ENCODE measurements at regions not wholly inside any gene's neighbourhood (a gene's known extent, or its start where the extent isn't known, plus 50 kb on each side); places are given as distances from the start of the nearest gene placed in this dataset.

DNA sequence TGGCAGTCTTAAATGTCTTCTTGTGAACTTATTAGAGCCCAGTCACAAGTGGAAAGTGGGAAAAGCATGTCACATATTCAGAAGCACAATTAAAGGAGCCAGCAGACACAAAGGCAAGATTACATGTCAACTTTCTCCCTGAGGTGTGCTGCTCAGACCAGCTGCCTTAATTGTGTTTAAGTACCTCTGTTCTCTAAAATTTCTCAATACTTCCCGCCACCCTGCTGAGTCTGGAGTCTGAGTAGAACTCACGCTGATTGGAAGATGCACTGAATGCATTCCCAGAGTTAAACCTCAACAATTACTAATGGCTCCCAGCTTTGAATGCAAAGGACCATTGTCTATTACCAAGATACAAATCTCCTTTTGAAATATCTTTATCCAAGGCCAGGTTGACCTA is 166.4 kb upstream of the COBL start:
- no peak overlapping the region for H3K4me3 ChIP-seq (ENCODE audit: low read depth, low read length)
- no peak for DNase-seq (ENCODE audit: low read depth)

DNA sequence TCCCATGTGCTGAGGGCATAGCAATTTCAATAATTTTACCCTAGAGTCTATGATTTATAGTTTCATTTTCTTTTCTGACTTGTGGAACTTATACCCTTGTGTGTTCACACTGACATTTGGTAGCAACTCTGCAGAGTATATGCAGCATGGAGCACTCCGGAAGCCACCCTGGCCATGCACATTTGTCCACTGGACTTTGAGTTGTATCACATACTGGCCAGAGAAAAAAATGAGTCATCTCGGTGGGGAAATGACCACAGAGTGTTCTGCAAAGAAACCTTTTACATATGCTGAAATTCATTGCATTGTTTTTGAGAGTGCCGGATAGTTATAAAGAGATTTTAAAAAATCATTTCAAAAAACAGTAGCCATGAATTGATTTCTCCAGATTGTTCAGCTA is 164.8 kb upstream of the COBL start:
- no peak for DNase-seq (ENCODE audit: low read depth)
- H3K4me3 ChIP-seq (ENCODE audit: low read depth, low read length): no peak overlapping the region
- TF ChIP-seq, protein P1, sequence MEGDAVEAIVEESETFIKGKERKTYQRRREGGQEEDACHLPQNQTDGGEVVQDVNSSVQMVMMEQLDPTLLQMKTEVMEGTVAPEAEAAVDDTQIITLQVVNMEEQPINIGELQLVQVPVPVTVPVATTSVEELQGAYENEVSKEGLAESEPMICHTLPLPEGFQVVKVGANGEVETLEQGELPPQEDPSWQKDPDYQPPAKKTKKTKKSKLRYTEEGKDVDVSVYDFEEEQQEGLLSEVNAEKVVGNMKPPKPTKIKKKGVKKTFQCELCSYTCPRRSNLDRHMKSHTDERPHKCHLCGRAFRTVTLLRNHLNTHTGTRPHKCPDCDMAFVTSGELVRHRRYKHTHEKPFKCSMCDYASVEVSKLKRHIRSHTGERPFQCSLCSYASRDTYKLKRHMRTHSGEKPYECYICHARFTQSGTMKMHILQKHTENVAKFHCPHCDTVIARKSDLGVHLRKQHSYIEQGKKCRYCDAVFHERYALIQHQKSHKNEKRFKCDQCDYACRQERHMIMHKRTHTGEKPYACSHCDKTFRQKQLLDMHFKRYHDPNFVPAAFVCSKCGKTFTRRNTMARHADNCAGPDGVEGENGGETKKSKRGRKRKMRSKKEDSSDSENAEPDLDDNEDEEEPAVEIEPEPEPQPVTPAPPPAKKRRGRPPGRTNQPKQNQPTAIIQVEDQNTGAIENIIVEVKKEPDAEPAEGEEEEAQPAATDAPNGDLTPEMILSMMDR (IDR thresholded peaks at IDR 0.05; ENCODE audit: insufficient read depth, low read depth, low read length, missing control alignments): no peak

More for the DNA sequence above, 166.4 kb upstream of the COBL start:
- TF ChIP-seq, protein P1 (IDR thresholded peaks at IDR 0.05; ENCODE audit: insufficient read depth, low read depth, low read length, missing control alignments): no peak

DNA sequence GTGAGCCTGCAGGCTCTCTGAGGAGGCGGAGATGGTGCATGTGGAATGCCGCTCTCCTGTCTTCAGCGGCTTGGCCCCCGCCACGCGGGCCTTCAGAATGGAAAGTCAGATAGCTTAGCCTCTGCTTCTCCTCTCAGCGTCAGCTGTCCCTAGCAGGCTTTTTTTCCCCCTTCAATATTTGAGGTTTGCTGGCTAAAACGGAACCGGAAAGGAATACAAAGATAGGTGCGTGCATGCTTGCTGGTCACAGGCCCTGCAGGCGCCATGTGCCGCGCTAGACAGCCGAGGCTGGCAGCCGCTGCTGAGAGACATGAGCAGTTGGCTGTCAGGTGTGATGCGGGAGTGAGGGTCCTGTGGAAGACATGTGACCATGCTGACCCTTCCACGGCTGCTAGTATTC is 161.2 kb upstream of the COBL start:
- H3K4me3 ChIP-seq (ENCODE audit: low read depth, low read length): no peak overlapping the region
- no peak for DNase-seq (ENCODE audit: low read depth)
- TF ChIP-seq, protein P1 (IDR thresholded peaks at IDR 0.05; ENCODE audit: insufficient read depth, low read depth, low read length, missing control alignments): no peak

DNA sequence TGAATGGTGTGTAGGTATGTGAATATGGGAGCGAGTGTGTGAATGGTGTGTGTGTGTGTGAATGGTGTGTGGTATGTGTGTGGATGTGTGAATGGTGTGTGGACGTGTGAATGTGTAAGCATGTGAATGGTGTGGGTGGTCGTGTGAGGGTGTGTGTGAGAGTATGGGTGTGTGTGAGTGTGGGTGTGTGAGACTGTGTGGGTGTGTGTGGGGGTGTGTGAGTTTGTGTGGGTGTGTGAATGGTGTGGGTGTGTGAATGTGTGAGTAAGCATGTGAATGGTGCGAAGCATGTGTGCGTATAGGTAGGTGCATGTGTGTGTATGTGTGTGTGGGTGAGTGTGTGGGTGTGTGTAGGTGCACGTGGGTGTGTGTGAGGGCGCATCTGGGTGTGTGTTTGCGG is 160.7 kb upstream of the COBL start:
- TF ChIP-seq, protein P1 (IDR thresholded peaks at IDR 0.05; ENCODE audit: insufficient read depth, low read depth, low read length, missing control alignments): no peak
- no peak overlapping the region for H3K4me3 ChIP-seq (ENCODE audit: low read depth, low read length)
- DNase-seq (ENCODE audit: low read depth): no peak

DNA sequence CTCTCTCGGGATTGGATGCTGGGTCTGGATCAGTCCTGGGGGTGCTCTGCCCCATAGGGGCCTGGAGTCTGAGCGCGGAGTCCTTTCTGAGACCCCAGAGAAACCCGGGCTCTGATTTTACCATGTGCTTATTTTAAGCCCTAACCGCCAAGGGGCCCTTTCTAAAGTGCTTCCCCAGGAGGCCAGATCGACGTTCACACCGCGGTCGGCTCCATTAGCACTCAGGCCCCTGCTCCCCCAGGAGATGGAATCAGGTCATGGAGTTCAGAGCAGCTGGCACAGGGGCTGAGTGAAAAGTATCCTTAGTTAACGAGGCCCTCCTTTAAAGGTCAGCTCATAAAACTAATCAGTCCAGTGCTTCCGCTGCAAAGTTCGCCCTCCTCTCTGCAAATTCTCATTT is 159.4 kb upstream of the COBL start:
- TF ChIP-seq, protein P1 (IDR thresholded peaks at IDR 0.05; ENCODE audit: insufficient read depth, low read depth, low read length, missing control alignments): no peak
- DNase-seq (ENCODE audit: low read depth): no peak
- no peak overlapping the region for H3K4me3 ChIP-seq (ENCODE audit: low read depth, low read length)

DNA sequence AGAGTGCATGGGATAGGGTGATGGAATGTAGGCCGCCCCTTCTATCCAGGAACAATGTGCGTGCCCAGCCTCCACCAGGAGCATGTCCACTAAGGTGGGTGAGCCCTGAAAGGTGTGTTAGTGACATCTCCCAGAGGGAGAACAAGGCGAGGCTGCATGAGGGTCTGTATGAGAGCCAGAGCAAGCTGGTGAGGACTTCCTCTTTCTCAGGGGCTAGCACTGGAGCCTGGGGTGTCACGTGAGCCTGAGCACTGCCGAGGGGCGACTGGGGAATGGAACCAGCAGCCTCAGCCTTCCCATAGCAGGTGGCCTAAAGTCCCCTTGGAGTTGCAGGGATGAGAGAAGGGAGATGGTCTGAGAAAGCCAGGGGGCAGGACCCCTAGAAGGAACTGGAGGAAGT is 156.3 kb upstream of the COBL start:
- no peak overlapping the region for H3K4me3 ChIP-seq (ENCODE audit: low read depth, low read length)
- TF ChIP-seq, protein P1 (IDR thresholded peaks at IDR 0.05; ENCODE audit: insufficient read depth, low read depth, low read length, missing control alignments): no peak
- no peak for DNase-seq (ENCODE audit: low read depth)

DNA sequence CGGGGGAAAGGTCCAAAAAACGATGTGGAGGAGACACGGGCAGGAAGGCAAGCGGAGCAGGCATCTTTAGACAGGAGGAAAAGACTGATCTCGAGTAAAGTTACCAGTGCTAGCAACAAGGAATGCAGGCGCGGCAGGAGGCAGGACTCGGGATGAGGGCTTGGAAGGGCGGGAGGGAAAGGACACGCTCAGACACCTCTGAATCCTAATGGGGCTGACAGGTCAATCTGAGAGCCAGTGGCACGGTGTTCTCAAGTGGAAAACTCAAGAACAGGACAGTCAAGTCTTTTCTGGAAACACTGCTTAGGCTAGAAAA is 155.3 kb upstream of the COBL start:
- no peak overlapping the region for H3K4me3 ChIP-seq (ENCODE audit: low read depth, low read length)
- DNase-seq (ENCODE audit: low read depth): no peak

More for the DNA sequence above, 155.3 kb upstream of the COBL start:
- TF ChIP-seq, protein P1 (IDR thresholded peaks at IDR 0.05; ENCODE audit: insufficient read depth, low read depth, low read length, missing control alignments): no peak

Data from GM12865 (cell line).